B cell (primary cell): ENCODE measurements at regions not wholly inside any gene's neighbourhood (a gene's known extent, or its start where the extent isn't known, plus 50 kb on each side); places are given as distances from the start of the nearest gene placed in this dataset.

Source experiments
- ATAC-seq: fragments of 200-7000 bp; cut with Tn5 transposase; one replicate; pipeline ENCODE4 v1.10.0; 2021; ENCODE audit warnings: low read depth, mild to moderate bottlenecking, moderate number of reproducible peaks, moderate library complexity
- CTCF ChIA-PET: fragments of 350-600 bp; sonication (Branson Sonifier 250); formaldehyde crosslinking; loops from one replicate; lab custom pipeline; 2021; ENCODE audit warnings: antibody characterized with exemption, inconsistent platforms; lab: Charles Lee
- POLR2A ChIA-PET: fragments of 350-600 bp; sonication (Branson Sonifier 250); formaldehyde crosslinking; loops from one replicate; lab custom pipeline; 2021; ENCODE audit warnings: antibody characterized with exemption; lab: Charles Lee
- DNase-seq: peaks from one replicate; pipeline ENCODE4 v3.0.0; 2013
- H2AFZ ChIP-seq: 2 replicates; pipeline ENCODE4 v1.6.1; 2012; ENCODE audit warnings: mild to moderate bottlenecking, low read depth, low read length; ENCODE audit not compliant: insufficient read depth, poor library complexity, severe bottlenecking
- H3K27ac ChIP-seq, 2 donors: 1 replicate in 1 of 2; 2 replicates in 1 of 2; pipeline ENCODE4 v1.5.1; 2012 to 2013; ENCODE audit warnings: low read length in 2 of 2, mild to moderate bottlenecking in 2 of 2, moderate library complexity in 1 of 2
- H3K27me3 ChIP-seq, 4 experiments: fragments of 200-600 bp in 1 of 4; sonication (generic) in 1 of 4; replicated peaks in 1 of 4; 1 replicate in 2 of 4; 2 replicates in 2 of 4; pipeline versions ENCODE4 v1.6.1 to v1.7.0; 2013 to 2016; ENCODE audit warnings: low read length in 3 of 4, mild to moderate bottlenecking in 2 of 4, mixed read lengths in 1 of 4, moderate library complexity in 1 of 4; ENCODE audit not compliant: insufficient read depth in 4 of 4, control insufficient read depth in 3 of 4; ENCODE audit errors: control extremely low read depth in 1 of 4
- H3K36me3 ChIP-seq, 2 experiments: replicated peaks in 1 of 2; 1 replicate in 1 of 2; 2 replicates in 1 of 2; pipeline versions ENCODE4 v1.6.1 to v1.7.1; 2013; ENCODE audit warnings: low read length in 1 of 2; ENCODE audit not compliant: insufficient read depth in 2 of 2, control insufficient read depth in 1 of 2; ENCODE audit errors: control extremely low read depth in 1 of 2, extremely low read depth in 1 of 2
- H3K4me1 ChIP-seq, 2 donors: fragments of 200-600 bp in 1 of 2; sonication (generic) in 1 of 2; 1 replicate in 1 of 2; 2 replicates in 1 of 2; pipeline versions ENCODE4 v1.5.1 to v1.6.1; 2013 to 2017; ENCODE audit warnings: low read length in 2 of 2; ENCODE audit not compliant: control insufficient read depth in 2 of 2, insufficient read depth in 2 of 2
- H3K4me2 ChIP-seq: replicated peaks from 2 replicates; pipeline ENCODE3; 2012; ENCODE audit warnings: mild to moderate bottlenecking, low read depth, low read length; ENCODE audit not compliant: poor library complexity, severe bottlenecking
- H3K4me3 ChIP-seq, 5 experiments: fragments of 200-600 bp in 1 of 5; sonication (generic) in 1 of 5; 1 replicate in 3 of 5; 2 replicates in 2 of 5; pipeline versions ENCODE4 v1.5.1 to v1.7.0; 2011 to 2016; ENCODE audit warnings: low read length in 4 of 5, mild to moderate bottlenecking in 4 of 5, low read depth in 2 of 5, control low read depth in 1 of 5, moderate library complexity in 1 of 5; ENCODE audit not compliant: insufficient read depth in 1 of 5; ENCODE audit errors: control extremely low read depth in 1 of 5, extremely low read depth in 1 of 5
- H3K79me2 ChIP-seq: fragments of 200-600 bp; sonication (generic); one replicate; pipeline ENCODE4 v1.6.0; 2016; ENCODE audit warnings: low read length; ENCODE audit not compliant: control insufficient read depth, insufficient read depth
- H3K9ac ChIP-seq: fragments of 200-600 bp; sonication (generic); 2 replicates; pipeline ENCODE4 v1.6.1; 2017; ENCODE audit warnings: mild to moderate bottlenecking, low read length, moderate library complexity
- H3K9me3 ChIP-seq, 3 donors: one replicate each; pipeline versions ENCODE4 v1.6.1 to v1.7.1; 2013; ENCODE audit warnings: low read length in 2 of 3; ENCODE audit not compliant: control insufficient read depth in 2 of 3, insufficient read depth in 1 of 3; ENCODE audit errors: control extremely low read depth in 1 of 3
- H4K20me1 ChIP-seq: 2 replicates; pipeline ENCODE4 v1.6.0; 2012; ENCODE audit warnings: mild to moderate bottlenecking, low read length; ENCODE audit not compliant: insufficient read depth, control insufficient read depth, poor library complexity, severe bottlenecking
- H3K27ac Mint-ChIP-seq: one replicate; pipeline ENCODE4 v1.8.0; 2021; ENCODE audit warnings: mixed read lengths
- H3K27me3 Mint-ChIP-seq: one replicate; pipeline ENCODE4 v1.8.0; 2021; ENCODE audit warnings: mixed read lengths
- H3K4me1 Mint-ChIP-seq: one replicate; pipeline ENCODE4 v1.8.0; 2021; ENCODE audit warnings: mixed read lengths
- H3K4me3 Mint-ChIP-seq: one replicate; pipeline ENCODE4 v1.8.0; 2021; ENCODE audit warnings: mixed read lengths
- H3K9me3 Mint-ChIP-seq: one replicate; pipeline ENCODE4 v1.8.0; 2022; ENCODE audit warnings: mixed read lengths; ENCODE audit not compliant: insufficient read depth
- CTCF ChIP-seq: fragments of 200-600 bp; IDR thresholded peaks from one replicate; pipeline ENCODE4 v1.8.0; 2022; ENCODE audit warnings: antibody characterized with exemption, mild to moderate bottlenecking
- EZH2 ChIP-seq: IDR thresholded peaks from 2 replicates; pipeline ENCODE4 v1.6.1; 2012; ENCODE audit warnings: borderline replicate concordance, low read depth, mild to moderate bottlenecking, moderate library complexity, low read length; ENCODE audit not compliant: insufficient read depth, poor library complexity, severe bottlenecking
- WGBS: methylation state at CpG from one replicate; pipeline ENCODE4 v1.1.5; 2013; ENCODE audit warnings: missing lambda C conversion rate; ENCODE audit not compliant: insufficient coverage; 5-methylcytosine and 5-hydroxymethylcytosine counted together
- intact Hi-C: fragments of 100-400 bp; cut with micrococcal nuclease; formaldehyde crosslinking; loops from one replicate; pipeline ENCODE4 v1.10.0; 2022

DNA sequence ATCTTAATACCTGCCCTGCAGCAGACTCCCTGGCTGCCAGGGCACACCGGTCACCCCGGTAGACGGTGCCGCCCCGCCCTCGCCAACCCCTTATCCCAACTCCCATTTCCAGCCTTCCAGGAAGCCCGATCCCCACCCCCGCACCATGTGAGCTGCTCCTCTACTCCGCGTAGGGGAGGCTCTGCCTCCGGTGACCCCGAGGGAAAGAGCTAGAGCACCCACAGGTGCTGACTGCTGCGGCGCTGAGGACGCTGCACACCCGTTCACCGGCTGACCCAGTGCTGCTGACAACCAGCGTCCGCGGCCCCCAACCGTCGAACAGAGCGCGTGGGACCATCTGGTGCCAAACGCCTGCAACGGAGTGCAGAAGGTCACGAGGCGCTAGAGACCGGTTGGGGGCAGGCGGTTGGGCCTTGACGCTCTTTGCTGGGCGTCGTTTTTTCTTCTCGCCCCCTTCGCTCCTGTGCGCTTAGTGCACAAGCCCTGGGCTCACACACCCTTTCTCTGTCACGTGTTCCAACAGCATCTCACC is 59.6 kb upstream of the ZNF599 start:
- Mint-ChIP-seq H3K27ac (no peak overlapping the region), H3K4me3 (no peak overlapping the region), H3K9me3 (no peaks in the 10 kb centered on the region), H3K4me1 (no peaks in the 10 kb centered on the region), H3K27me3 (peaks cover 10% of the 10 kb centered on the region)
- Histone ChIP-seq H3K9me3 (peaks cover 0 to 3% (median 0%) of the 10 kb centered on the region in 3 donors), H2AFZ (no peak overlapping the region), H4K20me1 (no peaks in the 10 kb centered on the region), H3K4me2 (no peak overlapping the region), H3K4me1 (no peaks in the 10 kb centered on the region), H3K27me3 (peaks cover 0 to 2% (median 0%) of the 10 kb centered on the region in 4 experiments), H3K27ac (no peak overlapping the region), H3K9ac (no peak overlapping the region), H3K79me2 (no peaks in the 10 kb centered on the region), H3K4me3 (no peak overlapping the region), H3K36me3 (no peaks in the 10 kb centered on the region)
- POLR2A ChIA-PET, result no interaction called here
- 93% methylated on average over 37 of the region's 37 CpGs for WGBS
- TF ChIP-seq EZH2 (no peak), CTCF (no peak)
- CTCF ChIA-PET, result no interaction called here
- ATAC-seq, result no peak
- no peak for DNase-seq
- intact Hi-C loops, result no loop called here

GRCh38 chr19:34831714-34832113 is 58.7 kb upstream of the ZNF599 start:
- H3K27me3 ChIP-seq, result peaks cover 0 to 2% (median 0%) of the 10 kb centered on the region in 4 experiments
- Mint-ChIP-seq H3K9me3 (no peaks in the 10 kb centered on the region), H3K4me1 (no peaks in the 10 kb centered on the region), H3K4me3 (no peak overlapping the region), H3K27ac (no peak overlapping the region), H3K27me3 (peaks cover 5% of the 10 kb centered on the region)
- H3K4me1 ChIP-seq, result no peaks in the 10 kb centered on the region
- ChIA-PET CTCF (no interaction called here), POLR2A (no interaction called here)
- no peaks in the 10 kb centered on the region for H3K79me2 ChIP-seq
- no peak overlapping the region for H2AFZ ChIP-seq
- 72% methylated on average over 5 of the region's 5 CpGs for WGBS
- no peak for DNase-seq
- TF ChIP-seq EZH2, result no peak
- no peak for TF ChIP-seq CTCF
- H3K9me3 ChIP-seq, result peaks cover 0 to 3% (median 0%) of the 10 kb centered on the region in 3 donors
- no peaks in the 10 kb centered on the region for H4K20me1 ChIP-seq
- H3K9ac ChIP-seq, result no peak overlapping the region
- H3K4me3 ChIP-seq, result no peak overlapping the region
- intact Hi-C loops, result no loop called here
- H3K27ac ChIP-seq, result no peak overlapping the region
- no peak overlapping the region for H3K4me2 ChIP-seq
- no peaks in the 10 kb centered on the region for H3K36me3 ChIP-seq
- ATAC-seq, result no peak
